ENCODE measurements at regions not wholly inside any gene's neighbourhood (a gene's known extent, or its start where the extent isn't known, plus 50 kb on each side); places are given as distances from the start of the nearest gene placed in this dataset.

DNA sequence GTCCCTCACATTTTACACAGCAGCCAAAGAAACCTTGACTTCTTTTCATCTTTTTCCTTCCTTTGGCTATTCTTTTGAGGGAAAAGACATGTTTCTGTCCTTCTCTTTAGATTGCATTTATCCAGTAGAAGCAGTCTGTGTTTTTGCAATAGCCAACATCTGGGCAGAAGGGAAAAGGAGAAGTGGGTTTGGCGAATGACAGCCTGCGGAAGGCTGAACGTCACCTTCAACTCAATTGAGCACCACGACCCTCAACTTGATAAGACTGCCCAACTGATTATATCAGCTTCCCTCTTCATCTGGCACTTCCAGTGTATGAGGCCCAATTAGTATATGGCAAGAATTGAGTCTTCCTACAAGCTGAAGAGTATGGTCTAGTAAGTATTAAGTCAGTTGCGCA, 1997.6 kb upstream of the WWC1 start:
- no peaks in the 10 kb centered on the region for H3K4me1 ChIP-seq
- no peak overlapping the region for H3K27ac ChIP-seq
- TF ChIP-seq, protein P1, sequence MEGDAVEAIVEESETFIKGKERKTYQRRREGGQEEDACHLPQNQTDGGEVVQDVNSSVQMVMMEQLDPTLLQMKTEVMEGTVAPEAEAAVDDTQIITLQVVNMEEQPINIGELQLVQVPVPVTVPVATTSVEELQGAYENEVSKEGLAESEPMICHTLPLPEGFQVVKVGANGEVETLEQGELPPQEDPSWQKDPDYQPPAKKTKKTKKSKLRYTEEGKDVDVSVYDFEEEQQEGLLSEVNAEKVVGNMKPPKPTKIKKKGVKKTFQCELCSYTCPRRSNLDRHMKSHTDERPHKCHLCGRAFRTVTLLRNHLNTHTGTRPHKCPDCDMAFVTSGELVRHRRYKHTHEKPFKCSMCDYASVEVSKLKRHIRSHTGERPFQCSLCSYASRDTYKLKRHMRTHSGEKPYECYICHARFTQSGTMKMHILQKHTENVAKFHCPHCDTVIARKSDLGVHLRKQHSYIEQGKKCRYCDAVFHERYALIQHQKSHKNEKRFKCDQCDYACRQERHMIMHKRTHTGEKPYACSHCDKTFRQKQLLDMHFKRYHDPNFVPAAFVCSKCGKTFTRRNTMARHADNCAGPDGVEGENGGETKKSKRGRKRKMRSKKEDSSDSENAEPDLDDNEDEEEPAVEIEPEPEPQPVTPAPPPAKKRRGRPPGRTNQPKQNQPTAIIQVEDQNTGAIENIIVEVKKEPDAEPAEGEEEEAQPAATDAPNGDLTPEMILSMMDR (IDR thresholded peaks at IDR 0.05), result no peak
- no peak for DNase-seq (ENCODE audit: low spot score)
- no peaks in the 10 kb centered on the region for H3K36me3 ChIP-seq
- H3K4me3 ChIP-seq, result no peak overlapping the region
- no peaks in the 10 kb centered on the region for H3K9me3 ChIP-seq
- H3K27me3 ChIP-seq, result no peaks in the 10 kb centered on the region

DNA sequence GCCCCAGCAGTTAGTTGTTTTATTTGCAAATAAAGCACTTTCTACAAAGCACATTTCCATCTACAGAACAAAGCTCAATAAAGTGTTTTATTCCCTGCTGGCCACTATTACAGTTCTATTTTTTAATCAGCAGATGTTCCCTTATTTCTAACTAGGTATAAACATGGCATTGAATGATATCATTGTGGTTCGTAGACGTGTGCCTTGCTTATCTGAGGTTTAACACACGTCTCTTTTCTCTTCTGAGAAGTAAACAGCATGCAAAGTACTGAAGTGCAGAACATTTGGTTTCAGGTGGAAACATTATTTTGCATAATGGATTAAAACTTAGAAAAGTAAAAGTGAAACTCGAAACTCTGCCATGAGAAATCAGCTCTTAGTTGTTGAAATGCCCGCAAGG, 1989.3 kb upstream of the WWC1 start:
- Histone ChIP-seq H3K9me3 (no peaks in the 10 kb centered on the region), H3K4me1 (no peaks in the 10 kb centered on the region), H3K36me3 (no peaks in the 10 kb centered on the region), H3K4me3 (no peak overlapping the region), H3K27me3 (no peaks in the 10 kb centered on the region), H3K27ac (no peak overlapping the region)
- no peak for DNase-seq (ENCODE audit: low spot score)
- TF ChIP-seq, protein P1 (IDR thresholded peaks at IDR 0.05), result no peak

DNA sequence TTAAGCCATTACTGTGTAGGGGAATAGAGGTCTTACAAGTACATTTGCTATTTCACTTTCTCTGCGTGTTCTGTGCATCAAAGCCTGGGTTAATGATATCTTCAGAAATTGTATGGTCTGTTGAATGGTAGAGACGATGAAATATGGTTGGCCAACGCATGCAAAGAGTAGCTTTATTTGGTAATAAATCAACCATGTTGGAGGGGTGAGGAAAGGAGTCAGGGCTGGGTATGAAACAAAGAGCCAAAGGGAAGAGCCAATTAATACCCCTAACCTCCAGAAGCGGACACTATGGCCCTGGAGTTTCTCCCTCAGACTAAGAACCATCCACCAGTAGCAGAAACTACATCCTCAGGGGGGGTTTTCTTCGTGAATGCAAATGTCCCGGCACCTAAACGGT, 1974.0 kb upstream of the WWC1 start:
- Histone ChIP-seq H3K36me3 (no peaks in the 10 kb centered on the region), H3K9me3 (no peaks in the 10 kb centered on the region), H3K4me3 (no peak overlapping the region), H3K4me1 (no peaks in the 10 kb centered on the region), H3K27ac (no peak overlapping the region), H3K27me3 (no peaks in the 10 kb centered on the region)
- TF ChIP-seq, protein P1 (IDR thresholded peaks at IDR 0.05), result no peak
- DNase-seq (ENCODE audit: low spot score), result no peak

- Histone ChIP-seq H3K36me3 (no peaks in the 10 kb centered on the region), H3K27me3 (no peaks in the 10 kb centered on the region), H3K9me3 (no peaks in the 10 kb centered on the region), H3K4me3 (no peak overlapping the region), H3K4me1 (no peaks in the 10 kb centered on the region), H3K27ac (no peak overlapping the region)
- TF ChIP-seq, protein P1 (IDR thresholded peaks at IDR 0.05), result no peak
- no peak for DNase-seq (ENCODE audit: low spot score)
Observed at GRCh38 chr5:166320920-166321480, 1970.4 kb upstream of the WWC1 start.

DNA sequence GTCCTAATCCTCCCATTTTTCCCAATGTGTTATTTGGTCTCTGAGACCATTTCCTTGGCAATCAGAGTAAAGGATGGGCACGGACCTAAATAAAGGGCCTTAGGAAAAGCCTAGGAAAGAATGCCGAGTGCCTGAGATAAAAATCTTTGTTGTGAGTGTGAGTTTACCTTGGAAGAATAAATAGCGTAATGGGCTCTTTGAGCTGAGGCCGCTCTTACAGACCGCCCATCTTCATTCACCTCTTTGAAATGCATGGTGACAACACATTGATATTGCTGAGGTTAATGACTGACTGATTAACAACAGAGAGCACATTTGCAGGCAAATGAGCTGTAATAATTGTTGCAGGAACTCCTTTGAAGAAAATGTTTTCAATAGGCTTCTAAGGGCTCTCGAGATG, 1967.1 kb upstream of the WWC1 start:
- H3K27me3 ChIP-seq, result no peaks in the 10 kb centered on the region
- H3K9me3 ChIP-seq, result no peaks in the 10 kb centered on the region
- H3K4me3 ChIP-seq, result no peak overlapping the region
- no peak overlapping the region for H3K27ac ChIP-seq
- no peaks in the 10 kb centered on the region for H3K4me1 ChIP-seq
- TF ChIP-seq, protein P1 (IDR thresholded peaks at IDR 0.05), result no peak
- DNase-seq (ENCODE audit: low spot score), result no peak
- no peaks in the 10 kb centered on the region for H3K36me3 ChIP-seq

DNA sequence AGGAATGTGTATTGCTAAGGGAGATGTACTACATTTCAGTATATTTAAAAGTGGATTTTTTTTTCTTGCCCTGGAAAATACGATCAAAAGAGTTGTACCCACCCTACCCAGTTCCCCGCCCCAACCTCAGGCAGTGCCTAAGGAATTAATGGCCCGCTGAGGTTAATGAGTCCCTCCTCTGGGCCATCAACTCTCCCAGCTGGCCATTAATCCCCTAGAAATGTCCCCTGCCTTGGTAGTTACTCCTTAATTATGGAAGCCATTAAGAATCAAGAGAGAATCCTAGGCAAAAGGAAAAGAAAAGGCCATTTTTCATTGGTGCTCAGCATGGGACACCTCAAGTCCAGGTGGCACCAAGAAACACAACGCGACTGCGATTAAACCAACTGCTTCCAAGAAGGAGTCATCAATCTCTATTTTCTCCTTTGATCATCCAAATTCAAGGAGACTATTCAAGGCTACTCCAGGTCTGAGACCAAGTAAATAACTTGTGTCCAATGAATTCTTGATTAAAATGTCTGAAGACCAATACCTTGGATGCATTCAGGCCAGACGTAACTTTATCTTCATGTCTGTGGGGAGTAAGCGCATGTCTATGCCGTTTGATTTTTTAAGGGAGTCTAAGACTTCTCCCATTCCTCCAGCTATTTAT, 1962.2 kb upstream of the WWC1 start:
- Histone ChIP-seq H3K36me3 (no peaks in the 10 kb centered on the region), H3K4me1 (no peaks in the 10 kb centered on the region), H3K4me3 (no peak overlapping the region), H3K27me3 (no peaks in the 10 kb centered on the region), H3K9me3 (no peaks in the 10 kb centered on the region), H3K27ac (no peak overlapping the region)
- TF ChIP-seq, protein P1 (IDR thresholded peaks at IDR 0.05), result no peak
- DNase-seq (ENCODE audit: low spot score), result no peak
